NCI-H1105 (cell line): ENCODE measurements at regions not wholly inside any gene's neighbourhood (a gene's known extent, or its start where the extent isn't known, plus 50 kb on each side); places are given as distances from the start of the nearest gene placed in this dataset.

Experiments used
- DNase-seq: peaks from one replicate; lab custom pipeline; 2025; lab: John Stamatoyannopoulos, UW

DNA sequence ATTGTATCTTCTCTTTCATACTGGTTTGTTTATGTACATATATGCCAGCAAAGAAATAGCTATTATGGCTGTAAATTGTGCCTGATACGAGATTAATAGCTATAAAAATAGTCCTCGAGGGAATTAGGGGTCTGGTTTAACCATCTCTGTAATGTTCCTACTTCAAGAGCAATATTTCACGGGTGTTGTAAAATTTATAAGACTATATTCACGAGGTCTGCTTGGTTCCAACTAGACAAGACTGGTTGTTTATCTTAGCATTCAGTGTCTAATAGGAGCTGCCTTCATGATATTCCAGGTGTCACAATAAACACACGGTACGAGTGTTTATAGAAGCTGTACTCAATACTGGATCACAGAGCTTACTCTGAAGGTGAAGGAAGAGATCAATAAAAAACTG lies 389.9 kb downstream of the SIPA1L2 start:
- no peak for DNase-seq

DNA sequence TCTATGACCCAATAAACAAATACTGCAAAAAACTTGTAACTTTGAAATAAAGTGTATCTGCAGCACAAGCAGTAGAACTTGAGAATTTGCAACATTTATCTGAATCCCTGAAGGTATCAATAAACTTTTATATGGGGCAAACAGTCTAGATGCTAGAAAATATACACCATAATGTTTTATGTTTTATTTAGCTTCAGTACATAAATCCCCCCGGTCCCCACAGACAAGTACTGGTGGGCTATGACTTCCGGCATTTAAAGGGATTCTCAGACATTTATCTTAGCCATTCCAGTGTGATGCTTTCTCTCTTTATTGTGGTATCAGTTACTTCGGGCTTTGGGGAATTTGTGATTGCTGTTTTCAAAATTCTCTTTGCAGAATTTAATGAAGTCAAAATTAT lies 390.4 kb downstream of the SIPA1L2 start:
- DNase-seq: no peak

DNA sequence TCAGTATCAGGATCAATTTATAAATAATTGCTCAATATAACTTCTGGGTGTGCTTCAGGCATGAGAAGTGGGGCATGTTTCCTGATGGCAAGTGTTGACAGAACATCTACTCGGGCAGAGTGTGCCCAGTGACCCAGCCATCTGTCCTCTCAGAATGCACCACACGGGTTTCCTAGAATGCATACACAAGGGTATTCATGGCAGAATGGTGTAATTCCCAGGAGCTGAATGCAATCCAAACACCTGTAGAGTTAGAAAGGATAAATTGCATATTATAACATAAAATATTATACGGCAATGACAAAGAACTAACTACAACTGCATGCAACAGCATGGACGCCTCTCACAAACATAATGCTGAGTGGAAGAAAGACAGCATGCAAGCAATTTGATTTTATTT lies 391.9 kb downstream of the SIPA1L2 start:
- no peak for DNase-seq

DNA sequence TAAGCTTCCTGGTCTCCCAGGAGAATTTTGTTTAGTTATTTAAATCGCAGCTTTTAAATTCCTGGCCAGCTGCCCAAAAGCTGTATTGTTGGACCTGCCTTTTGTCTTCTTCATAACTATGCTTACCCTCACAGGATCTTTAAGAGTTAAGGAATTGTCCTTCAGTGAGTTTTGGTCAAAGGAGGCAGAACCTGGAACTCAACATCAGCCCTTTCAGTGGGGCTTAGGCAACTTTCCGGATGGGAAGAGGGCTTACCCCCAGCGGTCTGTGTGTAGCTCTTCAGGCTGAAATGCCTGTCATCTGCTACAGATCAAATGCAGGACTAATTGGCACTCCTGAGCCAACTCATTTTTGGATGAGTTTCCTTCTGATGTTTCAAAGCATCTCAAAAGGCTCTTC lies 402.6 kb downstream of the SIPA1L2 start:
- no peak for DNase-seq

- DNase-seq: no peak
Observed at GRCh38 chr1:232226197-232226712, 403.7 kb downstream of the SIPA1L2 start.

- DNase-seq: no peak
Observed at GRCh38 chr1:232225336-232226131, 404.4 kb downstream of the SIPA1L2 start.

GRCh38 chr1:232223887-232224286 lies 406.0 kb downstream of the SIPA1L2 start:
- DNase-seq: no peak

GRCh38 chr1:232223183-232223708 lies 406.7 kb downstream of the SIPA1L2 start:
- DNase-seq: no peak

- no peak for DNase-seq
Observed at GRCh38 chr1:232222614-232223013, 407.3 kb downstream of the SIPA1L2 start.

DNA sequence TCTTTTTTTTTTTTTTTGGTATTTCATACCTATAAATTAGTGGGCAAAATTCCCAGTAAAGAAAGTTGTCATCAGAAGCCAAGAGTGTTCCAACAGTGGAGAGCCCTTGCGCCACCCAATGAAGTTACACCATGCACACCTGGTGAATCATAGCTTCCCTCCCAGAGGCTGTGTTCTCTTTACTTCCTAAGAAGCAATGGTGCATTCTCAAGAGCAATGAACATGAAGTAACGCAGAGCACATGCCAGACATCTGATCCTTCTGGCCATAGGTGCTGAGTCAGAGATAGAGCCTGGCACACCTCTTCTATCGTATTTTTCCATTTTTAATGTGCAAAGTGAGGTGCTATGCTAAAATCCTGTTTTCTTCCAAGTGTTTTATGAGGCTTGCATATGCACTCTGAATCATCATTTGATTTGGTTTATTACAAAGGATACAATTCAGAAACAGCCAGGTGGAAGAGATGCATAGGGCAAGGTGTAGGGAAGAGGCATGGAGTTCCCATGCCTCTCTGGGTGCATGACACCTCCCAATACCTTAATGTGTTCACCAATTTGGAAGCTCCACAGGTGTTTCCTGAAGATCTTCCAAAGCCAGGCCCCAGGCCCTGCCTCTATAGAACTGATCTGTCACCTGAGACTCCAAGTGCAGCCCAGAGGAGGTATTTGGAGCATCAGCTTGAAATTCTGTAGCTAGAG lies 408.0 kb downstream of the SIPA1L2 start:
- DNase-seq: no peak

DNA sequence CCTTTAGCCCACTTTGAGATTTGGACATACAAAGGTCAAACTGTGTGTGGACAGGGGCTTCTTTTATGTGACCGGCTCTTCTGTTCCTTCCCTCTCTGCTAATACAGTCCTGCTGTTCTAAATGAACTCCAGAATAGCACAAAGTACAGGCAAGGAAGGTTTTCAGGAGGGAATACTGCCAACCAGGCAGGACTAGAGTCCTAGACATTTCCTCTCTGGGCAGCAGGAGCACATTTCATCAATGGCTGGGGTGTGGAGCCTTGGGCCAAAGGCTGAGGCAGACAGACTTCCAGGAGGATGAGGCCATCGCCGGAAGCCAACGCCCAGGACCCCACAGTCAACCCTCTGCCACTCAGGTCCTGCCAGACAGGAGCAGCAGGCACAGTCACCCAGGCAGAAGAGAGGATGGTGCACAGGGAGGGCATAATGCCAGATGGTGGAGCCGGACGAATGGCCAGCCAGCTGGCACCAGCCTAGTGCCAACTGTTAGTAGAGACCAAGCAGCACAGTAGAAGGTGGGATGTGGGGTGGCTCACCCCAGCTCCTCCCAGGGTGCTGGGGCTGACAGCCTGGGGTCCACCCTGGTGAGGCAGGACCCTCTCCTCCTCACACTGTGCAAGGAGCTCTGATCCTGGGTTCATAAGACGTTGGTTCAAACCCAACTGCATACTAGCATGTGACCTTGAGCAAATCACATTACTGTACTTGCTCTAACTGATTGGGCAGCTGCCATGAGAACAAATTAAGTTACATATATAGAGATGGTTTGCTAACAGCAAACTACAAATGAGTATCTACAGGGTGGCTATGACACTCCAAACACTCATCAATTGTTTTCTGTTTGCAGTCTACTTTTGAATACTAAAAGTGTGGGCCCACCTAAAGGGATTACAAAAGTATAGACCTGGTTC lies 410.7 kb downstream of the SIPA1L2 start:
- no peak for DNase-seq

- no peak for DNase-seq
Observed at GRCh38 chr1:232213928-232214327, 416.0 kb downstream of the SIPA1L2 start.

DNA sequence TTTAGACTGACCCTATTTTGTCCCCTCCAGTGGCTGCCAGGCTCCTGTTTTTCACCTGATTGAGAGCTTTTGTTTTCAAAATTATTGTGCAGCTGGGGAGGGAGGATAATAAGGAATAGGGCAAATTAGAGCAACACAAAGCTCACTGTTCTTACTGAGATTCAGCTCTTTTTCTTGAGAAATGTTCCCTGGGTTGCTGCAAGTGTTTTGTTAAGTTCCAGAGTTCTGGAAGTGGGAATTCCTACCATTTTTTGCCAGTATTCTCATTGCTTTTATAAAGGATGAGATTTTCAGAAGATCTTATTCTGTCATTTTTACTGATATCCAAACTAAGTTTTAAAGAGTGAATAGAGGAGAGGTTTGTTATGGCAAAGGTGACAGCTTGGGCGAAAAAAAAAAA lies 417.7 kb downstream of the SIPA1L2 start:
- DNase-seq: no peak

- no peak for DNase-seq
Observed at GRCh38 chr1:232211149-232211548, 418.8 kb downstream of the SIPA1L2 start.

DNA sequence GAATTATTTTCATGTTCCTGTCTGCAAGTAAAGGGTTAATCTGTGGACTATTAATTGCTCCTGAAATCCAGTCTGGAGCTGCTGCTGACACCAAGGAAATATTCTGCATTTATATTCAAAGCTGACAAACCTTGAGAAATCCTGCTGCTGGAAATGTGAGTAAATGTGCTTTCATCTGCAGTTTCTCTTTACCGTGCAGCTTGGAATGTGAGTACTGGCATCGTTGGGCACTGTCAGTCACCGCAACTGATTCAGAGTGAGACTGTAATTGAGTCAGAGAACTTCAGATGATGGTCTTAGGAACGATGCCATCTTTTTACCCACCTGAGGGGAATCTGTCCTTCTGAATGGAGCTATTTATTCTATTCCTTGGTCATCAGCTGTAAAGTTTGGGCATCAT lies 420.6 kb downstream of the SIPA1L2 start:
- no peak for DNase-seq

DNA sequence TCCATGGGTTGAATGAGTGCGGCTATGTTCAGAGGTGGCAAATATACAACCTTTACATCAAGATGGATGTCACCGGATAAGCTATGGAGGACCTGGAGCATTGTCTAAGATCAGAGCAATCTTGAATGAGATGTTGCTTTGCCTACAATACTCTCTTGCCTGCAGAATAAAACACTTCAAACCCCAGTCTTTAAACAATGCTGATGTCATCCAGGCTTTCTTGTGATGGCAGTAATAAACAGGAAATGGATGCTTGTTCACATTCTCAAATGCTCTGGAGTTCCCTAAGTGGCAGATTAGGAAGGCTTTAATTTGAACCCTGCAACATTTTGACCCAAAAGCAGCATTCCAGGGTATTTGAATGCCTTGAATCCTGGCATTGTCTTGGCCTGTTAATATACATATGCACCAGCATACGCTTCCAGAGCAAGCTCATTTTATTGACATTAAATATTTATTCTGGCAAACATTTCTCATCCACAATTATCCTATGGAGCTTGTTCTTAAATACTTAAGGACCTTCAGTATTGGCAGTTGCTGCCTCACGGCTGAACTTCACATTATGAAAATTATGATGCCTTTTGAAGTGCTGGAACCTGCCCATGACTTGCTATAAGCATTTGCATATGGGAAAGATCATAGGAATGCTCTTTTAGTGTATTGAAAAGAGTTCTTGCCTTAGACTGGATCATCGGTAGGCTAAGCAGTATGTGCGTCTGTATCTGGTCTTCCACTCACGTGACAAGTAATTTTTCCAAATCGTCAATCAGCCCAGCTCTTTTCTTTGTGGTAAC lies 422.7 kb downstream of the SIPA1L2 start:
- DNase-seq: no peak

DNA sequence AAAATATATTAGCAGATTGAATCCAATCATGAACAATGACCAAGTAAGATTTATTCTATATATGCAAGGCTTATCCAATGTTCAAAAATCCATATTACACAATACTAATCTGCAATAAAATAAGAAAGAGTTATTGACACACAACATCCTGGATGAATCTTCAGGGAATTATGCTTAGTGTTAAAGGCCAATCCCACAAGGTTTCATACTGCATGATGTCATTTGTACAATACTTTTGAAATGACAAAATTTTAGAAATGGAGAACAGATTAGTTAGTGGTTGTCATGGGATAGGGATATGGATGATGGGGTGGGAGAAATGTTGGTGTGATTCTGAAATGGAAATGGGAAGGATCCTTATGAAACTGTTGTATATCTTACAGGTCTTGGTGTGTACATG lies 425.7 kb downstream of the SIPA1L2 start:
- no peak for DNase-seq

GRCh38 chr1:232201024-232201423 lies 428.9 kb downstream of the SIPA1L2 start:
- no peak for DNase-seq

DNA sequence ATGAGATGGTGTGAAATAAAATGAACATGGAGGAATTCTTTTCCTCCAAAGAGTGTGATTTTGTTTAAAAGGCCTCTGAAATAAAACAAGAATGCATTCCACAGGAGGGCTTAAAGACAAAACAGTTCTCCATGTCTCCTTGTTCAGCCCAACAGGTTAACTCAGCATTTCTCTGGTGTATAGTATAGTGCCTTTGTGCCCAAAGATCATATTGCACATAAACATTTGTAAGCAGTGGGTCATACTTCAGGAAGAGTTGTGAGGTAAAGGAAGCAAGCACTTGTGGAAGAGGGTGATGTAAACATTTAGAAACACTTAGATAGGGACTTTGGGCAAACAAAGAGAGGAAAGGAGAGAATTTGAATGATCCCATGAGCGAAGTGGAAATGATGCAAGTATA lies 433.9 kb downstream of the SIPA1L2 start:
- no peak for DNase-seq

- no peak for DNase-seq
Observed at GRCh38 chr1:232194424-232194823, 435.5 kb downstream of the SIPA1L2 start.

GRCh38 chr1:232193451-232193783 lies 436.5 kb downstream of the SIPA1L2 start:
- DNase-seq: no peak
